ENCODE measurements at regions not wholly inside any gene's neighbourhood (a gene's known extent, or its start where the extent isn't known, plus 50 kb on each side); places are given as distances from the start of the nearest gene placed in this dataset.

GRCh38 chr20:61176874-61177273, 75.2 kb upstream of the CDH4 start:
- DNase-seq: no peak
- Histone ChIP-seq H3K4me2 (ENCODE audit: low read depth, low read length) (no peak overlapping the region), H3K36me3 (replicated peaks; ENCODE audit: insufficient read depth, low read length) (no peaks in the 10 kb centered on the region), H3K9me2 (replicated peaks; ENCODE audit: insufficient read depth, low read length) (no peaks in the 10 kb centered on the region), H3K9ac (ENCODE audit: low read length) (no peak overlapping the region), H3K9me3 (replicated peaks; ENCODE audit: insufficient read depth, low read length) (no peaks in the 10 kb centered on the region), H3K27ac (ENCODE audit: low read length) (no peak overlapping the region), H3K4me3 (ENCODE audit: low read length) (no peak overlapping the region), H4K20me1 (ENCODE audit: insufficient read depth, low read length) (no peaks in the 10 kb centered on the region), H3K79me2 (ENCODE audit: low read length) (no peaks in the 10 kb centered on the region), H3K27me3 (replicated peaks; ENCODE audit: insufficient read depth, low read length) (peaks cover 8% of the 10 kb centered on the region; the same call in 1 of the 2 replicates), H2AFZ (ENCODE audit: low read length) (no peak overlapping the region), H3K4me1 (ENCODE audit: low read length) (no peaks in the 10 kb centered on the region), H3F3A (ENCODE audit: insufficient read depth, low read length) (no peaks in the 10 kb centered on the region)
- TF ChIP-seq EZH2 (optimal IDR thresholded peaks at IDR 0.05; ENCODE audit: low read depth, low read length) (no peak), EZH2phosphoT487 (IDR thresholded peaks at IDR 0.05; ENCODE audit: low read length) (no peak), CTCF (IDR thresholded peaks at IDR 0.05; ENCODE audit: low read length) (no peak)

- no peak overlapping the region for H3K4me3 ChIP-seq (ENCODE audit: low read length)
- H3F3A ChIP-seq (ENCODE audit: insufficient read depth, low read length): no peaks in the 10 kb centered on the region
- no peaks in the 10 kb centered on the region for H3K4me1 ChIP-seq (ENCODE audit: low read length)
- DNase-seq: no peak
- no peak for TF ChIP-seq EZH2phosphoT487 (IDR thresholded peaks at IDR 0.05; ENCODE audit: low read length)
- no peak for TF ChIP-seq EZH2 (optimal IDR thresholded peaks at IDR 0.05; ENCODE audit: low read depth, low read length)
- TF ChIP-seq CTCF (IDR thresholded peaks at IDR 0.05; ENCODE audit: low read length): no peak
- no peak overlapping the region for H3K4me2 ChIP-seq (ENCODE audit: low read depth, low read length)
- H3K27ac ChIP-seq (ENCODE audit: low read length): no peak overlapping the region
- peaks cover 19% of the 10 kb centered on the region for H3K27me3 ChIP-seq (replicated peaks; ENCODE audit: insufficient read depth, low read length)
- no peaks in the 10 kb centered on the region for H4K20me1 ChIP-seq (ENCODE audit: insufficient read depth, low read length)
- no peaks in the 10 kb centered on the region for H3K79me2 ChIP-seq (ENCODE audit: low read length)
- no peaks in the 10 kb centered on the region for H3K9me3 ChIP-seq (replicated peaks; ENCODE audit: insufficient read depth, low read length)
- H3K36me3 ChIP-seq (replicated peaks; ENCODE audit: insufficient read depth, low read length): no peaks in the 10 kb centered on the region
- H2AFZ ChIP-seq (ENCODE audit: low read length): no peak overlapping the region
- H3K9ac ChIP-seq (ENCODE audit: low read length): no peak overlapping the region
- H3K9me2 ChIP-seq (replicated peaks; ENCODE audit: insufficient read depth, low read length): no peaks in the 10 kb centered on the region
Measured at GRCh38 chr20:61178551-61179071, 73.5 kb upstream of the CDH4 start.

- no peak for TF ChIP-seq CTCF (IDR thresholded peaks at IDR 0.05; ENCODE audit: low read length)
- no peak for TF ChIP-seq EZH2phosphoT487 (IDR thresholded peaks at IDR 0.05; ENCODE audit: low read length)
- TF ChIP-seq EZH2 (optimal IDR thresholded peaks at IDR 0.05; ENCODE audit: low read depth, low read length): no peak
- DNase-seq: no peak
Measured at GRCh38 chr20:61184194-61184593, 67.9 kb upstream of the CDH4 start.

More at GRCh38 chr20:61184194-61184593, 67.9 kb upstream of the CDH4 start:
- no peak overlapping the region for H3K9ac ChIP-seq (ENCODE audit: low read length)
- H3K36me3 ChIP-seq (replicated peaks; ENCODE audit: insufficient read depth, low read length): no peaks in the 10 kb centered on the region
- no peak overlapping the region for H3K27ac ChIP-seq (ENCODE audit: low read length)
- H3K4me1 ChIP-seq (ENCODE audit: low read length): no peaks in the 10 kb centered on the region
- H3K9me3 ChIP-seq (replicated peaks; ENCODE audit: insufficient read depth, low read length): no peaks in the 10 kb centered on the region
- H2AFZ ChIP-seq (ENCODE audit: low read length): no peak overlapping the region
- no peak overlapping the region for H3K4me3 ChIP-seq (ENCODE audit: low read length)
- H3K27me3 ChIP-seq (replicated peaks; ENCODE audit: insufficient read depth, low read length): peaks cover 43% of the 10 kb centered on the region
- H3K9me2 ChIP-seq (replicated peaks; ENCODE audit: insufficient read depth, low read length): no peaks in the 10 kb centered on the region
- no peaks in the 10 kb centered on the region for H4K20me1 ChIP-seq (ENCODE audit: insufficient read depth, low read length)
- no peaks in the 10 kb centered on the region for H3K79me2 ChIP-seq (ENCODE audit: low read length)
- no peak overlapping the region for H3K4me2 ChIP-seq (ENCODE audit: low read depth, low read length)
- no peaks in the 10 kb centered on the region for H3F3A ChIP-seq (ENCODE audit: insufficient read depth, low read length)
